Smooth muscle cell (in vitro differentiated cells): ENCODE measurements at regions not wholly inside any gene's neighbourhood (a gene's known extent, or its start where the extent isn't known, plus 50 kb on each side); places are given as distances from the start of the nearest gene placed in this dataset.

Experiments used
- DNase-seq: peaks from one replicate; lab custom pipeline; 2025; ENCODE audit not compliant: unreplicated experiment; lab: John Stamatoyannopoulos, UW
- H2AFZ ChIP-seq: fragments of 200-600 bp; sonication (generic); 2 replicates; pipeline ENCODE4 v1.6.0; 2016; ENCODE audit warnings: antibody characterized with exemption, low read depth, mild to moderate bottlenecking
- H3F3A ChIP-seq: fragments of 200-600 bp; sonication (generic); 2 replicates; pipeline ENCODE4 v1.6.0; 2017; ENCODE audit warnings: antibody characterized with exemption, low read depth
- H3K27ac ChIP-seq: fragments of 200-600 bp; sonication (generic); 2 replicates; pipeline ENCODE4 v1.5.1; 2016; ENCODE audit warnings: low read depth, mild to moderate bottlenecking
- H3K27me3 ChIP-seq: fragments of 200-600 bp; sonication (generic); 2 replicates; pipeline ENCODE4 v1.6.1; 2016; ENCODE audit warnings: low read depth, mild to moderate bottlenecking
- H3K36me3 ChIP-seq: fragments of 200-600 bp; sonication (generic); 2 replicates; pipeline ENCODE4 v1.5.1; 2016; ENCODE audit warnings: low read depth
- H3K4me1 ChIP-seq: fragments of 200-600 bp; sonication (generic); 2 replicates; pipeline ENCODE4 v1.5.1; 2016; ENCODE audit warnings: low read depth
- H3K4me2 ChIP-seq: fragments of 200-600 bp; sonication (generic); 2 replicates; pipeline ENCODE4 v1.6.0; 2016; ENCODE audit warnings: mild to moderate bottlenecking
- H3K4me3 ChIP-seq: fragments of 200-600 bp; sonication (generic); 2 replicates; pipeline ENCODE4 v1.5.1; 2016; ENCODE audit warnings: mild to moderate bottlenecking
- H3K79me2 ChIP-seq: fragments of 200-600 bp; sonication (generic); 2 replicates; pipeline ENCODE4 v1.6.0; 2016; ENCODE audit warnings: low read depth, mild to moderate bottlenecking
- H3K9ac ChIP-seq: fragments of 200-600 bp; sonication (generic); 2 replicates; pipeline ENCODE4 v1.6.0; 2016; ENCODE audit warnings: low read depth
- H3K9me3 ChIP-seq: fragments of 200-600 bp; sonication (generic); replicated peaks from 2 replicates; pipeline ENCODE4 v1.5.1; 2016; ENCODE audit warnings: low read depth
- H4K20me1 ChIP-seq: fragments of 200-600 bp; sonication (generic); 2 replicates; pipeline ENCODE4 v1.6.0; 2016; ENCODE audit warnings: low read depth
- CTCF ChIP-seq: fragments of 200-600 bp; sonication (generic); IDR thresholded peaks from 2 replicates; pipeline ENCODE4 v1.5.1; 2017; ENCODE audit warnings: borderline replicate concordance, mild to moderate bottlenecking, antibody characterized with exemption; ENCODE audit not compliant: insufficient read depth, poor library complexity, severe bottlenecking
- WGBS: methylation state at CpG from one replicate; pipeline ENCODE4 v1.1.7; 2016; ENCODE audit warnings: low lambda C conversion rate; 5-methylcytosine and 5-hydroxymethylcytosine counted together

DNA sequence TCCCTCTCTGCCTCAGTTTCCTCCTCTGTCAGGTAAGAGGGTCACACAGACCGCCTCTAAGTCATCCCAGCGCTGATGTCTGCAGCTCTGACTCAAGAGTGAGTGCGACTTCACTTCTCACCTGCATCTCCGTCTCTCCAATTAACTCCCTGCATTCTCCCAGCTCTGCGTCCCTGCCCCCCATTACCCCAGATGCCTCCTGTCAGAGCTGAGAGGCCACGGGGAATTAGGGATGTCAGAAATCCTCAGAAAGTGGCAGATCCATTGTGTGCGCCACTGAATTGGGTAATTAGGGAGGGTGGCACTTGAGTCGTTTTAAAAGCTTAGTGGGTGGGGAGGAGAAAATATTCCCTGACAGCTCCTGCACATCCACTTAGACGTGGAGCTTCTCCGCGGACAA lies 885.4 kb upstream of the EEF2KMT start:
- WGBS = 69% methylated on average over 11 of the region's 11 CpGs
- no peak overlapping the region for H2AFZ ChIP-seq
- H3K4me2 ChIP-seq = no peak overlapping the region
- no peak overlapping the region for H3K27ac ChIP-seq
- peaks cover 10% of the 10 kb centered on the region for H3K27me3 ChIP-seq
- DNase-seq = no peak
- no peak for TF ChIP-seq CTCF
- H4K20me1 ChIP-seq = no peaks in the 10 kb centered on the region
- H3K79me2 ChIP-seq = no peaks in the 10 kb centered on the region
- no peaks in the 10 kb centered on the region for H3K36me3 ChIP-seq
- H3K9me3 ChIP-seq = no peaks in the 10 kb centered on the region
- H3K4me3 ChIP-seq = no peak overlapping the region
- no peaks in the 10 kb centered on the region for H3F3A ChIP-seq
- H3K4me1 ChIP-seq = no peaks in the 10 kb centered on the region
- H3K9ac ChIP-seq = no peak overlapping the region

- Histone ChIP-seq H3K9me3 (no peaks in the 10 kb centered on the region), H3K27ac (no peak overlapping the region)
Observed at GRCh38 chr16:5979905-5980550, 882.4 kb upstream of the EEF2KMT start.

GRCh38 chr16:5977329-5977728 lies 879.7 kb upstream of the EEF2KMT start:
- Histone ChIP-seq H3K27me3 (peaks cover 10% of the 10 kb centered on the region), H3K9ac (no peak overlapping the region), H2AFZ (no peak overlapping the region), H3K4me2 (no peak overlapping the region), H3K79me2 (no peaks in the 10 kb centered on the region), H3K9me3 (no peaks in the 10 kb centered on the region), H3K27ac (no peak overlapping the region), H3K4me1 (no peaks in the 10 kb centered on the region), H3F3A (no peaks in the 10 kb centered on the region), H4K20me1 (no peaks in the 10 kb centered on the region), H3K4me3 (no peak overlapping the region), H3K36me3 (no peaks in the 10 kb centered on the region)
- TF ChIP-seq CTCF = no peak
- no peak for DNase-seq
- WGBS = 85% methylated on average over 9 of the region's 9 CpGs

More at GRCh38 chr16:5979905-5980550, 882.4 kb upstream of the EEF2KMT start:
- H3K36me3 ChIP-seq = no peaks in the 10 kb centered on the region
- no peak overlapping the region for H3K4me3 ChIP-seq
- WGBS = 30% methylated on average over 10 of the region's 10 CpGs
- no peak overlapping the region for H3K4me2 ChIP-seq
- H3K4me1 ChIP-seq = no peaks in the 10 kb centered on the region
- H3F3A ChIP-seq = no peaks in the 10 kb centered on the region
- H3K9ac ChIP-seq = no peak overlapping the region
- no peaks in the 10 kb centered on the region for H4K20me1 ChIP-seq
- no peak overlapping the region for H2AFZ ChIP-seq
- no peaks in the 10 kb centered on the region for H3K79me2 ChIP-seq
- DNase-seq = no peak
- peaks cover 10% of the 10 kb centered on the region for H3K27me3 ChIP-seq
- TF ChIP-seq CTCF = no peak

DNA sequence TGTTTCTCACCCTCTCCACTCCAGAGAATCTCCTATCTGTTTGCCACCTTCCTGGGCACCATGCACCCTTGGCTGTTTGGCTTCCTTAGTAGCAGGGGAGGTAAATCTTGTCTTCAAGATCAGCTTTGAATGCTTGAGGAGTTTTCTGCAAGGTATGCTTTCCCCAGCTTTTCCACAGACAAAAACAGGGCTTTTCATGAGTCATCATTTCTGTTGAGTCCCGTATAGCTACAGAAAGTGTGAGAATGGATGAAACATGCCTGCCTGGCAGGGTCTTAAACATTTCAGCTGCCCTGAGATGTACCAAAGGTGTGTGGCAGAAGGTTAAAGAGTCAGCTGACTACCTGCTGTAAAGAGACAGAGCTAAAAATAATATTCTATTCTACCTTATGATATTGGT lies 875.2 kb upstream of the EEF2KMT start:
- Histone ChIP-seq H3K27me3 (no peaks in the 10 kb centered on the region), H3K4me3 (no peak overlapping the region), H3K9ac (no peak overlapping the region), H3F3A (no peaks in the 10 kb centered on the region), H3K36me3 (no peaks in the 10 kb centered on the region), H2AFZ (no peak overlapping the region), H3K79me2 (no peaks in the 10 kb centered on the region), H3K9me3 (no peaks in the 10 kb centered on the region), H3K4me1 (no peaks in the 10 kb centered on the region), H4K20me1 (no peaks in the 10 kb centered on the region), H3K27ac (no peak overlapping the region), H3K4me2 (no peak overlapping the region)
- 71% methylated on average over 1 of the region's 1 CpG for WGBS
- TF ChIP-seq CTCF = no peak
- DNase-seq = no peak
